GDM1 (cell line): ENCODE measurements at regions not wholly inside any gene's neighbourhood (a gene's known extent, or its start where the extent isn't known, plus 50 kb on each side); places are given as distances from the start of the nearest gene placed in this dataset.

Experiments
- DNase-seq: peaks from one replicate; lab custom pipeline; 2025; lab: John Stamatoyannopoulos, UW

- DNase-seq = no peak
Observed at GRCh38 chr12:48286665-48287064, 64.1 kb downstream of the ZNF641 start.

DNA sequence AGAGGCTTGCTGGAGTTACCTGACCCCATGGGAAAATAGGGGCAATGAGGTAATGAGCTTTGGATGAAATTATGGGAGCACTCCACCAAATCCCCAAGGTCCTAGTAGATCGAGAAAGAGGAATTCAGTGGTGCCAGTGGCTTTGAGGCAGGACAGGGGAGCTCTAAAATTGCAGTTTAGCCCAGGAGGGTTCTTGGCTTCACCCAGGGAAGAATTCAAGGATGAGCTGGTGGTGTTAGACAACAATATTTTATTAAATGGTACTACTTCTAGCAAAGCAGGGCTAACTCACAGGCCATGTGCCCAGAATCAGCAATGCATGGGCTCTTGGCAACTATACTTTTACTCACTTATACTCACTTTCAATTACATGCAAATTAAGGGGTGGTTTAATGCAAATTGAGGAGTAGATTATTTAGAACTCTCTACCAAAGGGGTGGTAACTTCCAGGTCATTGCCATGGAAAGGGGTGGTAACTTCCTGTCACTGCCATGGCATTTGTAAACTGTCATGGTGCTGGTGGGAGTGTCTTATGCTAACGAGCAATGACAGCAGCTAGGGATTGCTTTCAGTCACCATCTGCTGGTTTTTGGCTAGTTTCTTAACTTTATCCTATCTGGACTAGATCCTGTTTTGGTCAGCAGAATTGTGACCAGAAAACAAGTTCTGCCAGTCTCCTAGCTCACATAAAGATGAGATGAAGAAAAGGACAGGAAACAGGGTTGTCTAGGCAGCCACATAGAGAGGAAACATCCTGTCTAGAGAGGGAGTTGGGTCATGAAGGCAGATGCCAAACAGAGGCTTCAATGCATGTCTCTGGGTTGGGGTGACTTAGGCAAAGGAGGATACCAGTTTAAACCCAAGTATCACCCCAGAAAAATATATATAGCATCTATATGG lies 64.7 kb downstream of the ZNF641 start:
- DNase-seq = no peak

- no peak for DNase-seq
Observed at GRCh38 chr12:48281811-48282210, 68.9 kb downstream of the ZNF641 start.

DNA sequence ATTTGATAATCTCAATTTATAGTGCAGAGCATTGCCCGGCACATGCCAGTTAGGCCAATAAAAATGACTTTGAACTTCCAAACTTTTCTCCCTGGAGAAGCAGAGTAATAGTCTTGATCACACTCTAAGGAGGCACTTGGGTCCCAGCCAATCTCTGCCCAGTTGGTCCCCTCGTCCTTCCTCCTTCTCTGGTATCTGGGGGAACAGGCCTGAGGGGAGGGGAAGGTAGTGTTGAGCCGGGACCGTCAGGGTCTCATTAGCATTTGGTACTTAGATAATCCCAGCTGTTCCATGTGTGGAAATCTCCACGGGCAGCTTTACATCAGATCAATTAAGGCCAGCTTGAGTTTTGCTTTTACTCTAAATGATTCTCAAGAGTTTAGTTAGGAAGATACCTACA lies 70.1 kb downstream of the ZNF641 start:
- DNase-seq = no peak

DNA sequence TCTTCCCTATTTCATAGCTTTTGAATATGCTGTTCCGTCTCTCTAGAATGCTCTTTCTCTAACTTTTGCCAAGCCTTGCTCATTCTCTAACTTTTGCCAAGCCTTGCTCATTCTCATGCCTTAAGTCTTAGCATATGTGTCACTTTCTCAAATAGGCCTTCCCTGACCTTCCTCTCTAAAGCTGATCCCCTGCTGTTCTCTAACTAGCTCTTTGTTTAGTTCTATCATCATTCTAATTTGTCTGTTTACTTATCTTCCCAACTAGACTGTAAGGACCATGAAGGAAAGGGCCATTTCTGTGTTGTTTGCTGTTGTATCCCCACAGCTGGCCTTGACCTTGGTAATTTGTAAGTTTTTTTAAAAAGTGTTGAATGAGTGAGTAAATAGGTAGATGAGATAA lies 71.1 kb downstream of the ZNF641 start:
- DNase-seq = no peak

DNA sequence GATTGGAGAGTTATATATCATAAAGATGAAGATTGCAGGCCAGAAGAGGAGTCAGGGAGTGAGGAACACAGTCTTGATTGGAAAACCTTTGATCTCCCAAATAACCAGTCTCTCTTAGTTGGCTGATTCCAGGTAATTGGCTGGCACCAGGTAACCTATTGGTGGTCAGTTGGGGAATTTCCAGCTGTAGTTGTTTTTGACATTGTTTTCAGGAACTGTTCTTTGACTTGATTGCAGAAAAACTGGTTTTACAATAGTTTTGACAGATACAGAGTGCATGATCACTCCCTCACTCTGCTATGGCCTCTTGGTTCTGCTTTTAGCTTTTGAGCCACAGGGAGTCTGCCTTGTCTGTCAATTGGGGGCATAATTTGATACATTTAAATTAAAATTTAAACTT lies 71.6 kb downstream of the ZNF641 start:
- no peak for DNase-seq

GRCh38 chr12:48276621-48277020 lies 73.5 kb upstream of the OR10AD1 start:
- no peak for DNase-seq

DNA sequence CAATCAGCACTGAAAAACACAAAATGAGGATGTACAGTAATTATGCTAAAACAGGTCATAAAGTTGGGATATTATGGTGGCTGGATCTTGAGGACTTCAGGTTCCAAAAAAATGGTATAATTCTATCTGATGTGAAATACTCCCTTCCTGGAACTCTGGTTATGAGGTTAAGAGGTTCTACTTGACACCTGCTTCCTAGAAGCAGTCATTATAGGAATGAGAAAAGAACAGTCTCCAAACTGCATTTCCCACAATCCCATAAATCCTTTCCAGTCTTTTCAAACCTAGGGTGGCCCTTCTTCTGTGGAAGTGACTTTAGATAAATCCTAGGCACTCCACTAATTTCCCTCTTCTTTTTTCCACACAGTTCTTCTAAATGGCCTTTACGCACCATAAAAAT lies 63.7 kb upstream of the OR10AD1 start:
- no peak for DNase-seq

GRCh38 chr12:48265777-48266176 lies 62.7 kb upstream of the OR10AD1 start:
- no peak for DNase-seq

DNA sequence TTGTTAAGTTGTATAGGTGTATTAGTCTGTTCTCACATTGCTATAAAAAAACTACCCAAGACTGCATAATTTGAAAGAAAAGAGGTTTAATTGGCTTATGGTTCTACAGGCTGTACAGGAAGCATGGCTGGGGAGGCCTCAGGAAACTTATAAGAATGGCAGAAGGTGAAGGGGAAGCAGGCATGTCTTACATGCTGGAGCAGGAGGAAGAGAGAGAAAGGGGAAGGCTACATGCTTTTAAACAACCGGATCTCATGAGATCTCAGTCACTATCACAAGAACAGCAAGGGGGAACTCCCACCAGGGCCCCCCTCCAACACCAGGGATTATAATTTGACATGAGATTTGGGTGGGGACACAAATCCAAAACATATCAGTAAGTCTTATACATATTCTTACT lies 60.5 kb upstream of the OR10AD1 start:
- peak; percentile 20 for DNase-seq

DNA sequence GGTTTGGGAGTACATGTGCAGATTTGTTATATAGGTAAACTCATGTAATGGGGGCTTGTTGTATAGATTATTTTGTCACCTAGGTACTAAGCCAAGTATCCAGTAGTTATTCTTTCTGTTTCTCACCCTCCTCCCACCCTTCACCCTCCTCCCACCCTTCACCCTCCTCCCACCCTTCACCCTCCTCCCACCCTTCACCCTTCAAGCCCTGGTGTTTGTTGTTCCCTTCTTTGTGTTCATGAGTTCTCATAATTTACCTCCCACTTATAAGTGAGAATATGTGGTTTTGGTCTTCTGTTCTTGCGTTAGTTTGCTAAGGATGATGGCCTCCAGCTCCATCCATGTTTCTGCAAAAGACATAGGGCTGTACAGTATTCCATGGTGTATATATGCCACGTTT lies 58.7 kb upstream of the OR10AD1 start:
- DNase-seq = no peak
